C4-2B (cell line): ENCODE measurements at regions not wholly inside any gene's neighbourhood (a gene's known extent, or its start where the extent isn't known, plus 50 kb on each side); places are given as distances from the start of the nearest gene placed in this dataset.

ENCODE experiments used
- H3K27ac ChIP-seq: fragments of 450-650 bp; 2 replicates; pipeline ENCODE4 v1.5.1; 2017
- CTCF ChIP-seq: fragments of 450-650 bp; conservative IDR thresholded peaks from 2 replicates; pipeline ENCODE4 v1.5.1; 2017; ENCODE audit warnings: mild to moderate bottlenecking
- ZFX ChIP-seq: fragments of 450-650 bp; IDR thresholded peaks from 2 replicates; pipeline ENCODE4 v1.6.1; 2017

- TF ChIP-seq ZFX, result no peak
- no peak for TF ChIP-seq CTCF
- H3K27ac ChIP-seq, result no peak overlapping the region
These were observed 191.7 kb downstream of the SPTSSA start for GRCh38 chr14:34270361-34270760.

- no peak for TF ChIP-seq ZFX
- no peak for TF ChIP-seq CTCF
These were observed 195.7 kb downstream of the SPTSSA start for GRCh38 chr14:34266344-34266743.

GRCh38 chr14:34262127-34262910, 199.7 kb downstream of the SPTSSA start:
- no peak overlapping the region for H3K27ac ChIP-seq
- TF ChIP-seq CTCF, result no peak
- no peak for TF ChIP-seq ZFX

More at GRCh38 chr14:34266344-34266743, 195.7 kb downstream of the SPTSSA start:
- H3K27ac ChIP-seq, result no peak overlapping the region

GRCh38 chr14:34259996-34260395, 202.0 kb downstream of the SPTSSA start:
- TF ChIP-seq CTCF, result no peak
- TF ChIP-seq ZFX, result no peak
- H3K27ac ChIP-seq, result no peak overlapping the region

- TF ChIP-seq CTCF, result no peak
- no peak for TF ChIP-seq ZFX
- no peak overlapping the region for H3K27ac ChIP-seq
These were observed 203.7 kb downstream of the SPTSSA start for GRCh38 chr14:34258318-34258717.

GRCh38 chr14:34257505-34257904, 204.5 kb downstream of the SPTSSA start:
- H3K27ac ChIP-seq, result no peak overlapping the region
- TF ChIP-seq CTCF (no peak), ZFX (no peak)

GRCh38 chr14:34256223-34256622, 205.8 kb downstream of the SPTSSA start:
- no peak for TF ChIP-seq ZFX
- TF ChIP-seq CTCF, result no peak

More at GRCh38 chr14:34256223-34256622, 205.8 kb downstream of the SPTSSA start:
- H3K27ac ChIP-seq, result no peak overlapping the region
